Smooth muscle cell of the brain vasculature (primary cell): ENCODE measurements at regions not wholly inside any gene's neighbourhood (a gene's known extent, or its start where the extent isn't known, plus 50 kb on each side); places are given as distances from the start of the nearest gene placed in this dataset.
"Not testable (repeated sequence)": the region's sequence is repeated elsewhere in the genome, so short reads cannot be mapped to it uniquely, and the experiment has no call there.

Source experiments
- DNase-seq: peaks from one replicate; pipeline ENCODE4 v3.0.0-alpha.2; 2012; ENCODE audit warnings: low read depth, low spot score

- DNase-seq: no peak
Measured at GRCh38 chr10:23754179-23754578, 315.3 kb downstream of the OTUD1 start.

- DNase-seq: no peak
Measured at GRCh38 chr10:23754941-23755340, 316.1 kb downstream of the OTUD1 start.

DNA sequence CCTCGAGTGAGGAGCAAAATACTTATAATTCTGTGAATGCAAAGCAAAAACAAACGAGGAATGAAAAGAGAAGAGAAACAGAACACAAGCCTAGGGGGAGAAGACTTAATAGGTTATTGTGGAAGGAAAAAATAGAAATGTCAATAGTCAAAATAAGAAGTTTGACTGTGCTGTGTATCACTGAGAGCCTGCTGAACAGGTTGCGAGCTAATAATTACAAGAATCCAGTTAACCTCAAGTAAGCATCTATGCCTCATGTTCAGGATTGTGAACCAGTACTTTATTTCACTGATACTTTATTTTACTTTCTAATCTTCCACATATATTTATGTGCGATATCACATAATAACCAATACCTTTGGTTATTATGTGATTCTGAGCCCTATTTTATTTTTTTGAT, 316.7 kb downstream of the OTUD1 start:
- DNase-seq: no peak

GRCh38 chr10:23768281-23768680, 329.4 kb downstream of the OTUD1 start:
- DNase-seq: no peak

GRCh38 chr10:23777153-23777552, 338.3 kb downstream of the OTUD1 start:
- DNase-seq: no peak

GRCh38 chr10:23779301-23779700, 340.4 kb downstream of the OTUD1 start:
- no peak for DNase-seq

DNA sequence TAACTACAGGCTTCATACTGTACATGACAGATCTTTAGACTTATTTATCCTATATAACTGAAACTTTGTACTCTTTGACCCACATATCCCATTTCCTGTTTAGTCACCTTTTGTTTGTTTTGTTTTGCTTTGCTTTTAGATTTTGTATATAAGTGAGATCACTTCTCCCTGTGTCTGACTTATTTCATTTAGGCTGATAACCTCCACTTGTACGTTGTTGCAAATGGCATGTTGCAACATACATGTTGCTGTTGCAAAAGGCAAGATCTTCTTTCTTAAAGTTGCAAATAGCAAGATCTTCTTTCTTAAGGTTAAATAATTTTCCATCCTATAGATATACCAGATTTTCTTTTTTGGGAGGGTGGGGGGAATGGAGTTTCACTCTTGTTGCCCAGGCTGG, 341.5 kb downstream of the OTUD1 start:
- no peak for DNase-seq

GRCh38 chr10:23786594-23786993, 347.7 kb downstream of the OTUD1 start:
- no peak for DNase-seq

- no peak for DNase-seq
Measured at GRCh38 chr10:23793577-23793976, 354.7 kb downstream of the OTUD1 start.

DNA sequence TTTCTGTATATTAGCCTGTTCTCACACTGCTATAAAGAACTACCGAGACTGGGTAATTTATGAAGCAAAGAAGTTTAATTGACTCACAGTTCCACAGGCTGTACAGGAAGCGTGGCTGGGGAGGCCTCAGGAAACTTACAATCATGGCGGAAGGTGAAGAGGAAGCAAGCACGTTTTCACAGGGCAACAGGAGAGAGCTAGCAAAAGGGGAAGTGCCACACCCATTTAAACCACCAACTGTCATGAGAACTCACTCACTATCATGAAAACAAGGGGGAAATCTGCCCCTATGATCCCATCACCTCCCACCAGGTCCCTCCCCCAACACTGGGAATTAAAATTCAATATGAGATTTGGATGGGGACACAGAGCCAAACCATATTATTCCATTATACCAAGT, 358.6 kb downstream of the OTUD1 start:
- DNase-seq: not testable (repeated sequence)

DNA sequence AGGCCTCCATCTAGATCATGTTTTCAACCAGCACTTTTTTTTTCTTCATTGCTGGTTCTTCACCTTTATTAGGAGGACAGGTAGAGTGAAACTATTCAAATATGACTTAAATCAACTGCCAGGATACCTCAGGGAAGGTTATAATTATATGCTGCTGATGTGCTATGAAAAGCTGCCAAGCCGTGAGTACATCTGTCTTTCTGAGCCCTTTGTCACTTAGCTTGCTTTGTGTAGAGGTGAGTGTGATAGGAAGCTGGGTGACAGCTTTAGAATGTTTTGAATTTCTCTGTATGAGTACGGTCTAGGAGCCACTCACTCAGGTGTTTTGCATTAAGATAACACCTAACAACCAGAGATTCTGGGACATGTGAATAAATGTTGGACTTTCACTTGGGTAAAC, 365.2 kb downstream of the OTUD1 start:
- DNase-seq: no peak

DNA sequence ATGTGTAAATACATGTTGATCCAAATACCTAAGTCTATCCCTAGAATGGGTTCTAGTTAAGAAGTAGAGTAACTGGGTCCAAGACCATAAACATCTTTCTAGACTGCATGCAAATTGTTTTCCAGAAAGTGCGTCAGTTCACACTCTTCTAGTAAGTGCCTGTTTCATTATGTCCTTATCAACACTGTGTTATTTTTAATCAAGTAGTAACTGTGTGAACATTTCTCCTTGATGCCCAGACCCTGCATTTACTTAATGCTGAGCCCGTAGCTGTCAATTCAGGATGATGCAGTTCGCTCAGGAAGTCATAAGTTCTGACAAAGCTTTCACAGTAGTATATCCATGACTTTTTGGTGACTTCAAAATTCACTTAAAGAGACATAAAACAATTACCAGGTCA, 374.8 kb downstream of the OTUD1 start:
- DNase-seq: no peak

- DNase-seq: no peak
Measured at GRCh38 chr10:23818484-23818883, 379.6 kb downstream of the OTUD1 start.

DNA sequence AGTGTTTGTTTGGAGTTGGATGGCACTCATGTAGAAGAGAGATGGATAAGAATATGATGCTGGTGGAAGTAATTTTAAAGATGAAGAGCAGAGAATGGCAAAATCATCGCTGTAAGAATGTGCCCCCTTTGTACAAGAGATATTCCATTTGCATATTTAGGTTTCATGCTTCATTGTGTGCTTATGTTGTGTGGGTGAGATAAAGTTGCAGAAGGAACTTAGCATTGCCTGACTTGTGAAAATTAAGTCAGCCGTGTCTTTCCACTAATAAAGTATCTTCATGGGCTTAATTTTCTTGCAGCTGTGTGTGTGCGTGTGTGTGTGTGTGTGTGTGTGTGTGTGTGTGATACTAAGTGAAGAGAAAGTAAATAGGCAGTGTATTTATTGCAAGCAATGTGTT, 381.9 kb downstream of the OTUD1 start:
- DNase-seq: no peak

- DNase-seq: no peak
Measured at GRCh38 chr10:23824822-23825221, 384.1 kb upstream of the KIAA1217 start.

DNA sequence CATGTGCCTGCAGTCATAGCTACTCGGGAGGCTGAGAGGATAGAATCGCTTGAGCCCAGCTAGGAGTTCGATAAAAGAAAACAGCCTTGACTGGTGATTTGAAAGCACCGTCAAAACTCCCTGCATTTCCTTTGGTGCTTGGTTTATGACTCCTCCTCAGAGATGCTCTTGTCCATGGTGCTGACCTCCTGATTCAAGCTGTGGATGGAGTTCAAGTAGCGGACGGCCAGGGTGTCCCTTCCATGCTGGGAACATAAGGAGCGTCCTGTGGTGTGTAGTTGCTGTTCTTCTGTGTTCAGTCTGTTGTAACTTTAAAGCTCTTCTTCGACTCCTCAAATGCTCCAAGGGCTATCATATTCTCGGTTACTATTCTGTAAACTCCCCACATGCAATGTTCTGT, 382.5 kb upstream of the KIAA1217 start:
- DNase-seq: no peak

DNA sequence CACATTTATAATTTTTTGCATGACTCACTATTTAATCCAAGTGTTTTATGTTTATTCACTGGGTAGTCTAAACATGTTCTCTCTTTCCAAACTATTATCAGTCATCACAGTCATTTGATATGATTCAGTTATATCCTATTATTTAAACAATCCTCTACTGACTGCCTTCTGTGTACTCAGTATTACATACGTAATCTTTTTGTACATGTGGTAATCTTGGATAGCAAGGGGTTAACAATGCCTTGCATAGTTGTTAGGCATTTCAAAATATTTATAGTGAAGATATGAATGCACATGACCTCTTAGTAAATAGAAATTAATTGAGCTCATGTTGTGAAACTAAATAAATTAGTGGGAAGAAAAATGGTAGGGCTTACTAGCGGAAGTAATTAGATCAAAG, 379.4 kb upstream of the KIAA1217 start:
- no peak for DNase-seq

DNA sequence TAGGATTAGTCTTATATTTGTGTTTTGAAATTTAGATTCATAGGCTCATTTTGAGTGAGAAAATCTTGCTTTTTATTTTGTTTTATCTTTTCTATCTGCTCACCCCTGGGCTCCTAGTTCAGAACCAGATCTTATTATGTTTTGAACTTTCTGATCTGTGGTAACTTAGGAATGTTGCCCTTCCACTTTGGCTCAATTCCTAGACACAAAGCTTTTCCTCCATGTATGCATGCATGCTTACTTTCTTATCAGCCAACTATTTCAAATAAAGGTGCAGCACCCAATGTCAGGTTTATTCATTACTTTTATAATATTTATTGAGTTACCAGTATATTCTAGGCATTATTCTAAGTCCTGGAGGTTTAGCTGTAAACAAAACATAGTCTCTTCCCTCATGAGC, 374.8 kb upstream of the KIAA1217 start:
- no peak for DNase-seq

GRCh38 chr10:23850631-23851030, 358.3 kb upstream of the KIAA1217 start:
- DNase-seq: no peak

DNA sequence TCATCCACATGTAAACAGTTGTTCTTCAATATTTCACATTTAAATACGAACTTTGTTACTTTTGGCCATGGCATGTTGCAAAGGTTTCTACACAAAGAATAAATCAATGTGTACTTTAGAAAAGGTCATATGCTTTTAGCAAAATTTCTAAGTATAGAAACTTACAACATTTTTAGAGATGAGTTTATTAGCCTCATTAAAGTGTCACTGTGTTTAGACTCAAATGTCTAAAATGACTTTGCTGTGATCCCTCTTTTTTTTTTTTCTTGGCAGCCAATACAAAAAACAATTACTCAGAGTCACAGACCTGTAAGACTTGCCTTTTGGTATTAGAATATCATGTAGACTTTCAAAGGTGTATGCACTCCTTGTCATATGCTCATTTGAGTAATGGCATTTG, 349.3 kb upstream of the KIAA1217 start:
- DNase-seq: no peak

GRCh38 chr10:23864631-23865147, 344.2 kb upstream of the KIAA1217 start:
- no peak for DNase-seq

DNA sequence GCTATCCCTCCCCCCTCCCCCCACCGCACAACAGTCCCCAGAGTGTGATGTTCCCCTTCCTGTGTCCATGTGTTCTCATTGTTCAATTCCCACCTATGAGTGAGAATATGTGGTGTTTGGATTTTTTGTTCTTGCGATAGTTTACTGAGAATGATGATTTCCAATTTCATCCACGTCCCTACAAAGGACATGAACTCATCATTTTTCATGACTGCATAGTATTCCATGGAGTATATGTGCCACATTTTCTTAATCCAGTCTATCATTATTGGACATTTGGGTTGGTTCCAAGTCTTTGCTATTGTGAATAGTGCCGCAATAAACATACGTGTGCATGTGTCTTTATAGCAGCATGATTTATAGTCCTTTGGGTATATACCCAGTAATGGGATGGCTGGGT, 342.0 kb upstream of the KIAA1217 start:
- not testable (repeated sequence) for DNase-seq

- DNase-seq: no peak
Measured at GRCh38 chr10:23868121-23868520, 340.8 kb upstream of the KIAA1217 start.

DNA sequence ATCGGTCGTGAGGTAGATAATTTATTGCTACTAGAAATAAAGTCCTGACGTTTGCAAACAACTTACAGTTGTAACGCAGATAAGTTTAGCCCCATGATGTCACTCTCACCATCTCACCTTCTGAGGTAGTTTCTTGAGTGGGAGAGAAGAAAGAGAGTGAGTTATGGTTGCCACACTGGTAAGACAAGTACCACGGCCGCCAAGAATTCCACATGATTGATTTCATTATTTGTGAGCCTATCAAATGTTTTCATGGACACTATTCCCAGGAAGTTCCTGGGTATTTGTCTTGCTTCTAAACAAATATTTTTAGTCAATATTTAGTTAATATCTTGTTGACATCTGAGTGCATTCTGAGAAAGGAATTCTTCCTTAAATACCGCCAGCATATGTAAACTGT, 339.4 kb upstream of the KIAA1217 start:
- DNase-seq: no peak

DNA sequence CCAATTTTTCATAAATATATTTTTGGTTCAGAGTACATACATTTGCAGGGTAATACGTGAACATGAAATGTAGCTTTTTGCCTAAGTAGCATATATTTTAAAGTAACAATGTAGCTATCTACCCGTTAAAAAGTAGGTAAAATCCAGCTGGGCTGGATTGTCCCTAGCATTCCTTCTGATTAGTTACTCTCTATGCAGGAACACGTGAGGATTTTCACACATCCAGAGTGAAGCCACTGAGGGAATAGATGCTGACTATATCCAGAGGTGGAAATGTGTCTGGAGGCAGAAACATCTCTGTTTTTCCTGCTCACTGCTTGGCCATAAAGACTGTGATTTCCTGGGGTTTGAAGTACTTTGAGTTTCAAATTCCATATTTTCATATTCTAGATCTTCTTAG, 338.9 kb upstream of the KIAA1217 start:
- DNase-seq: no peak
